GM12865 (cell line): ENCODE measurements at regions not wholly inside any gene's neighbourhood (a gene's known extent, or its start where the extent isn't known, plus 50 kb on each side); places are given as distances from the start of the nearest gene placed in this dataset.

ENCODE experiments used
- DNase-seq: peaks from one replicate; pipeline ENCODE4 v3.0.0; 2010; ENCODE audit warnings: low read depth
- H3K4me3 ChIP-seq: 2 replicates; pipeline ENCODE4 v1.5.1; 2011; ENCODE audit warnings: mild to moderate bottlenecking, low read depth, low read length, control low read depth
- CTCF ChIP-seq: IDR thresholded peaks from 2 replicates; pipeline ENCODE4 v1.5.1; 2011; ENCODE audit warnings: low read length, control low read depth, low read depth, inconsistent platforms; ENCODE audit not compliant: insufficient read depth; ENCODE audit errors: missing control alignments

- TF ChIP-seq CTCF: no peak
- H3K4me3 ChIP-seq: no peak overlapping the region
- no peak for DNase-seq
Observed at GRCh38 chrX:7218321-7219152, 70.6 kb upstream of the PUDP start.

DNA sequence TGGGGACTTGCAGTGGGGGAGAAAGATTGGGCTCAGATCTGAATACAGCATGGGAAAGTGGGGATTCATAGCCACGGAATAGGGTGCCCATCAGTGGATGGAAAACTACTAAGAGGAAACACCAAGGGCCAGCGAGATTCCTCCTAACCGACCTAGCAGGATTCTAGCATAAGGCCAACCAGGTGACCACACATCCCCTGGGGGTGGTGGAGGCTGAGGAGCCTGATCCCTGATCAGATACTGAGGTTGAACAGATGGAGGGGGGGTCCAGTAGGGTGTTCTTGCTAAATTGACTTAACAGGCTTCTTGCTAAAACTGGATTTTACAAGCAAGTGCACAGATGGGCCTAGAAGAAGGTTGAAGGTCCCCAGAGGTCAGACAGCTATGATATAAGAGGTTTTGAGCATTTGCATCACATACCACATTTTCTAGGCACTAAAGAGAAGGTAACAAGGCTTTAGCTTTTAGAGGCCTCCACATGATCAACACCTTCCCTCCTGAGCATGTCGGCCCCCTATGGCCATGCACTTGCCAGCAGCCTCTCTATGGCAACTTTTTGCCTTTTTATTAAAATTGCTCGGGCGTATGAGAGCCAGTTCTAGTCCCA is 69.1 kb upstream of the PUDP start:
- no peak overlapping the region for H3K4me3 ChIP-seq
- DNase-seq: no peak
- TF ChIP-seq CTCF: no peak

DNA sequence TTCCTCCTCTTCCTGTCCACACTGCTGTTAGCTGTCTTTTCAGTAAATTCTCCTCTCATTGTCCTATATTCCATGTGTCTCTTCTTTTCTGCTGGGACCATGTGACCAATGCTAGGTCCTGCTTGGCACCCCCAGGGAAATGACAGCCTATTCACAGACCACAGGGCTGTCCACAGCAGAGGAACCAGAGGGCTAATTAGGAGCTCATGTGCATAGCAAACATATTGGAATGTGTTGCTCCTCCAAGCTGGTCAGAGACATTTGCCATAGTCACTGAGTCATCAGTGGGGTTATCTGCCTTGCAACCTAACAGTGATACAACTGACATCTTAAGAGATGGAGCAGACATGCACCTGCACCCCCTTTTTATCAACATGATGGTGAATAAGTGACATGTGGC is 67.9 kb upstream of the PUDP start:
- no peak overlapping the region for H3K4me3 ChIP-seq
- DNase-seq: no peak
- no peak for TF ChIP-seq CTCF

DNA sequence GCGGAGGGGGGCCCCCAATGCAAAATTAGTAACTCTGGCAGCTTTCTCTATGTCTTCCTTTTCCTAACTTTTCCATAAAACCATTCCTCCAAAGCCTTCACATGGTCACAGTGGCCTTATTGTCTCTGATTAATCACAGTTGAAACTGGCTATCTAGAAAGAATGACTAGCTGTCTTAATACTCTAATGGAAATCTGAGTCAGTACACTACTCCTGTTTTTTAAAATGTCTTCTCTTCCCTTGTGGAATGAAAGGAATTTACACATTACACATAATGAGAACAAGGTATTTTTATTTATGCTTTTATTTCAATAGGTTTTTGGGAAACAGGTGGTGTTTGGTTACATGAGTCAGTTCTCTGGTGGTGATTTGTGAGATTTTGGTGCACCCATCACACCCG is 66.3 kb upstream of the PUDP start:
- no peak for TF ChIP-seq CTCF
- DNase-seq: no peak
- no peak overlapping the region for H3K4me3 ChIP-seq

DNA sequence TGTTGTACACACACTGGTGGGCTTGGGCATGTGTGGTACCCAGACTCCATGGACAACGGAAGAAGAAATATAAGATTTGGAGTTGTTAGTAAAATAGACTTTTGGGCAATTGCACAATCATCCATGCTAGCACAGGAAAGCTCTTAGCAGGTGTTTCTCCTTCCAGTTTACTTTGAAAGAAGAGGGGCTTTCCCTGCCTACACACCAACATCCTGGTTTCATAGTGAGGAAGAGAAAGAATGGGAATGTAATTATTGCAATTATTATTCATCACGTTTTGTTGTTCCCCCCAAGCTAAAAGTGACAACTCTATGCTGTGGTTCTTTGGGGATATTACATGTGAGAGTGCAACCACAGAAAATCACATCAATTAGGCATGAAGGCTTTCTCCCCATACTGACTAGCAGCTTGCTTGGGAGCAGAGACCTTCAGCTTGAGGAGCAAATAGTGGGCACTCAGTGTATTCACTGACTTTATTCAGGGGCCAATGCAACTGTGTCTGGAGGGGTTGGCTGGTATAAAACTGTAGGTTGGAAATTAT is 57.2 kb upstream of the PUDP start:
- no peak overlapping the region for H3K4me3 ChIP-seq
- peak; percentile 0 for DNase-seq
- TF ChIP-seq CTCF: no peak

DNA sequence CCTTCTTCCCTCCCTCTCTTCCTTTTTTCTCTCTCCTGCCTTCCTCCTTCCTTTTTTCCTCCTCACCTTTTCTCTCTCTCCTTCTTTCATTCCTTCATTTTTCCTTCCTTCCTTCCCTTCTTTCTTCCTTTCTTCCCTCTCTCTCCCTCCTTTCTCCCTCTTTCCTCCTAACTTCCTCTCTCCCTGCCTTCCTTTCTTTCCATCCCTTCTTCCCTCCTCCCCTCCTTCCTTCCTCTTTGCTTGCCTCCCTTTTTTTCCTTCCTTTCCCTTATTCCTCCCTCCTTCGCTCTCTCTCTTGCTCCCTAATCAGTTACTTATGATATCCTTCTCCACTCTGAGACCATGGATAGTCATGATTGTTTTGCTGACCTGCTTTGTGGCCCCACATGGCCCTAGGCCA is 56.7 kb upstream of the PUDP start:
- H3K4me3 ChIP-seq: no peak overlapping the region
- DNase-seq: no peak
- TF ChIP-seq CTCF: no peak
